ENCODE measurements at regions not wholly inside any gene's neighbourhood (a gene's known extent, or its start where the extent isn't known, plus 50 kb on each side); places are given as distances from the start of the nearest gene placed in this dataset.

DNA sequence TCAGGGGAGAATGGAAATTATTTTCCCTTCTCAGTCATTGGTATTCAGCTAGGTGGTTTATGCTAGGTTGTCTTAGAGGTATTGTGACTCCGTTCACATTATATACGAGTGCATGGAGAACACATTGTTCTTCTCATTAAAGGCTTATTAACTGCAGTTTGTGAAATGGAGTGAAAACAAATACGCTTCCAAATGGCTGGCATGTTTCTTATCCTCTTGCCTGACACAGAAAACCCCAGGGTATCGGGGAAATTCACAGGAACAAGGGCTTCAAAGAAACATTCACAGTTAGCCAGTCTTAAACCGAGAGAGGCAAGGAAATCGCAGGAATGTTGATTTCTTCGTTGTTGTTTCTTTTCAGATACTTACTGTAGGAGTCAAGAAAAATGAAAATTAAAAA is 1047.9 kb upstream of the RBFOX1 start:
- TF ChIP-seq EZH2phosphoT487 (IDR thresholded peaks at IDR 0.05; ENCODE audit: insufficient read depth, low read depth) = no peak
- TF ChIP-seq EZH2 (IDR thresholded peaks at IDR 0.05; ENCODE audit: insufficient read depth, poor library complexity, severe bottlenecking) = no peak

Measured in GM23248 (cell line).